DMS53 (cell line): ENCODE measurements at regions not wholly inside any gene's neighbourhood (a gene's known extent, or its start where the extent isn't known, plus 50 kb on each side); places are given as distances from the start of the nearest gene placed in this dataset.
"Not testable (repeated sequence)": the region's sequence is repeated elsewhere in the genome, so short reads cannot be mapped to it uniquely, and the experiment has no call there.

Experiments
- DNase-seq: peaks from one replicate; lab custom pipeline; 2025; lab: John Stamatoyannopoulos, UW

DNA sequence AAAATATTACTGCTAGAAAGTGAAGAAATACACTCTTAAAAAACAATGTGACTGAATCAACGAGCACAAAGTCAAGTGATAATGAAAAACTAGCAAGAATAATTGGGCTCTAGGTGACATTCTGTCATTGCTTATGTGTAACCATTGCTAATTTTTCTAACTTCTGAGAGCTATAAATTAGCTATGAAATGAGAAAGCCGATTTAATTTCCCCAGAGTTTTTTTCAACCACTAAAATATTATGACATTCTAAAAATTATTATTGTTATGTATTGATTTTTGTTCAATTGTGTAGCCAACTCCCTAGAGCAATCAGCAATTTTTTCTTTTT lies 458.6 kb upstream of the ATXN8OS start:
- DNase-seq, result no peak

DNA sequence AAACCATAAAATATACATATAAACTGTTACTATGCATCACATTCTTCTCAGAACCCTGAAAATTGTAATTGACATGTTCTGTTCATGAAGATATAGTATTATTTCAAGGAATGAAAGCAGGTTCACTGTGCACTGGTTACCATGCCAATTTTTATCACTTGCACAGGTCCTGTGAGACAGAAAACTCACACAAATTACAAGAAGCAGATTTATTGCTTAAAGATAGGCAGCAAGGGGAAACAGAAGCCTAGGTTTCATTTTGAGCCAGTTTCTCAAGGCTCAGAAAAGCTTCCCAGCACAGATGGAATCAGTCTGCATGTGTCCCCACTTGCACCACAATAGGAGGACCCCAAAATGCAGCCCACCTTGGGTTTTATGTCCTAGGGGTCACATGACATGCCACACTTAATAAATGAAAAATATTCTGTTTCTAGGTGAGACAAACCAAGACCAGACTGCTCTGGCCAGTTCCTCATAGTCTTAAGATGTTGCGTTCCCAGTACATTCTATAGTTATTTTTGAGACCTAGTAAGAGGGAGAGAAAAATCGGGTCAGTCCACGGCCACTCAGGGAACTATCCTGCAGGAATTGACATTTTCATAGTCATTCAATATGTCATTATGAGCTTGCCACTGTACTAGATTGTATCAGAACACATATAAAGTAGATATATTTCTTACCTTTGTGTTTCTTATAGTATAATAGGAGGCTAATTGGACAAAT lies 459.1 kb upstream of the ATXN8OS start:
- no peak for DNase-seq

DNA sequence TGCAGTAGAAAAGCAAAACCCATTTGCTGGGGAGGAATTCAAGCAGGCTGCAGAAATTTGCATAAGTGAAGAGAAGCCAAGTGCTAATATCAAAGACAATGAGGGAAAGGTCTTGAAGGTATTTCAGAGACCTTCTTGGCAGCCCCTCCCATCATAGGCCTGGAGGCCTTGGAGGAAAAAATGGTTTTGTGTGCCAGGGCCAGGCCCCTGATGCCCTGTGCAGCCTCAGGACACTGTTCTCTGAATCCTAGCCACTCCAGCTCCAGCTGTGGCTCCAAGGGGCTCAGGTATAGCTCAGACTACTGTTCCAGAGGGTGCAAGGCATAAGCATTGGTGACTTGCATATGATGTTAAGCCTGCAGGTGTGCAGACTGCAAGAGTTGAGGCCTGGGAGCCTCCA lies 463.2 kb upstream of the ATXN8OS start:
- no peak for DNase-seq

DNA sequence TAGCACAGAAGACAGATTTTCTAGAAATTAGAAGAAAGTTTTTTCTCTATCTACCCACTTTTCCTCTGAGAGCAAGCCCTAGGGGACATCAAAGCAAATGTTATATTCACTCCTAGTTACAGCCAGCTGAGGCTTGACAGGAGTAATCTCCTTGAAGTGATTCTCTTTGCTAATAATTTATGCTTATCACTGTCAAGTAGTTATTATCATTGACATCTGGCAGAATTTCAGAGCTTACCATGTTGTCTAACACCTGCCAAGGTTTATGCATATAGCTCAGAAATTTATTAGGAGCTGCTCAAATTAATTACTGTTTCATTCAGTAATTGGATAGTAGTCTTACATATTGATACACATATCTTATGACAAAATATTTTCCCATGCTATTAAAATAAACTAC lies 465.9 kb upstream of the ATXN8OS start:
- DNase-seq, result no peak

DNA sequence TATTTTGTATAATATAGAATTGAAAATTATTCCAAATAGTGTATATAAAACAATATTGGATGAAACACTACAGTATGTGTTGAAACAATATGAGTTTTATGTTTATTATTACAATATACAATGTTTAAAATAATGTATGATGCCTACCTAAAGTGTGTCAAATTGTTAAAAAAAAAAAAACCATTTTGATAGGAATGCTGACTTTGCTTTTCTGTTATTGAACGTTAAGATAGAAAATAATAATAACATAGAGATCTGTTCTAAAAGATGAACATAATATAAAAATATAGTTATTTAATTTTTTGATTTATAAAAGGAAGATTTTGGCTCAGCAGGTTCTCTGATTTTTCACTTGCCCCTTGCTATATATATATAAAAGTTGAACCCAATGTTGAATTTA lies 474.6 kb upstream of the ATXN8OS start:
- no peak for DNase-seq

DNA sequence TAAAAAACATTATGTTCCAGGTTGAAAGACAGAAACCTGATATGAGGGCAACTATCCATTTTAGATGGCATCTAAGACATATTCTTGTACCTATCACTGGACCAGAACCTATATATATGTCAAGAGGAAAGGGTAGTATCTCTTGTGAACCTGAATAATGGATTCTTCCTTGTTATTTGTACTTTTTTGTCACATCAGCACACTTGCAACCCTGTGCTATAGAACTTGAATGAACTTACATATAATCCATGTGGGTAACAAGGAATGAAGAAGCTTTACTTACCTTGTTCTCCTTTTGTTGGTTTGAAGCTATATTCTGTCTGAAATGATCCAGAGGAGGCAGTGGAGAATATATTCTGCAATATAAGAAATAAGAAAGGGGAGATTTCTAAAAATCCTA lies 483.7 kb upstream of the ATXN8OS start:
- no peak for DNase-seq

DNA sequence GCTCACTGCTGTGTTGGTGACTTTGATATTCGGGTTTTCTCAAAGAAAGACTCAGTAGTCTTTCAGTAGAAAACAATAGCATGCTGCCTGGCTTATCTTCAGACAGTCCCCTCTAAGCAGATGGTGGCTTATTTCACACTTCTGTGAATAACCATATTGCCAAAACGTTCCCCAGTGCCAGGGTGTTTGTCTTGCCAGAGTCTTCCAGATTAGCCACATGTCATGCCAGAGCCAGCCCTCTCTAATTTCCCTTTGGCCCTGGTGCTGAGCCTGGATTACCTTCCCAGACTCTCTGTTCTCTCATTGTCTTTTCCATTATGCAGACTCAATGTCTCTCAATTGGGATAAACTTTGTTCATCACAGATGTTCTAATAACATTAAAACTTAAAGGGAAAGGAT lies 488.0 kb upstream of the ATXN8OS start:
- no peak for DNase-seq

DNA sequence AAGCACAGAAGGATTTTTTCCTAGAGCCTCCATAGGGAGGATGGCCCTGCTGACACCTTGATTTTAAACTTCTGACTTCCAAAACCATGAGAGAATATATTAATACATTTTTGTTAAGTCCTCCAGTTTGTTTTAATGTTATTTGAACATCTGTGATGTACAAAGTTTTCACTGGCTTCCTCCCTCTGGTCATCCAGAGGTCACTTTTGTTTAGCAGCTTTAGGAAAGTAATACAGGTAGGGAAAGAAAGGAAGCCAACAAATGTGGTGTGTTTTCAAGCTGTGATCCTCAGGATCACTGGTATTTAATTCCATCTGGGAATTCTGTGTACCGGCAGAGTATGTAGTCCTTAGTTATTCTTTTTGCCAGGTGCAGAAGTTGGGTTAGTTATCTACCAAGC lies 488.8 kb upstream of the ATXN8OS start:
- no peak for DNase-seq

DNA sequence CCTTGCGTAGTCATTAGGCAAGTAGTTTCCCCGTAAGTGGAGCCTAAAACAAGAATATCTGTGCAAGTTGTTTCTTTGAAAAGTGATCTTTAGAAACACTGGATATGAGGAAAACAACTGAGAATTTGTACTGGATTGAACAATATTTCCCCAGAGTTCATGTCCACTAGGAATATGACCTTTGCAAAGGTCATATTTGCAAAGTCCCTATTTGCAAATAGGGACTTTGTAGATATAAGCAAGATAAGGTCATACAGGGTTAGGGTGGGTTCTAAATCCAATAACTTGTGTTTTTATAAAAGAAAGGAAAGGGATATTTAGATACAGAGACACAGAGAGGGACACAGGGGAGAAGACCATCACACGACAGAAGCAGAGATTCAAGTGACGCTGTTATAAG lies 489.2 kb upstream of the ATXN8OS start:
- DNase-seq, result no peak

DNA sequence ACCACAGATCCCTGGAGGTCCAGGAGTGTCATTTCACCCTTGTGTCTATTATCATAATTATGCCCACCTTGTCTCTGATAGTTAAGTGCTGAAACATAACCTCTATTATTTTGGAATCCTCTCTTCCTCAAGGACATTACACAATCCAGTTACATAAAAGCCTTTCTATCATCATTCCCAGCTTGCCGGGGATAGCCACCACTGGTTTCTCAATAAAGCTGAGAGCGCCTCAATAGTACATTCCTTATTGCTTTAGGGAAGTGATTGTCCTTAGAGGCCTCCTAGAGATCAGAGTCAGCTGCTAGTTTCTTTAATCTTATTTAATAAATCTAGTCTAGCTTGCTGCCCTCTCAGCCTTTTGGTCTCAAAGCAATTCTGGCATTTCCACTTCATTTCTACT lies 490.0 kb upstream of the ATXN8OS start:
- DNase-seq, result no peak

DNA sequence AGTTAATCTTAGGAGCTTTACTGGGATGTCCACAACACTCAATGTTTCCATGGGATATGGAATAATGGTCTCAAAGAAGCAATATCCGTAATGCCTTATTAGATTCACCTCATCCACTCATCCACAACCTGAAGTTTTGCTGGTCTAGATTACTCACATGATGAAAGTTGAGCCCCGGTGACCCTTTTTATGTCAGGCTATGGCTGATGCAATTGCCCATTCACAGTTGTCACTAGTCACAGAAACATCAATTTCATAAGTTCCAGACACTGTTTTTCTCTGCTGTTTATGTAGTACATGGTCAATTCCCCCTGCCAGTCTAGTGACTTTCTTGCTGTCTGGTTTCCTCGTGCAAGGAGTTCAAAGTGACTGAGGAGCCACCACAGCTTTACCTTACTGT lies 491.2 kb upstream of the ATXN8OS start:
- DNase-seq, result no peak

DNA sequence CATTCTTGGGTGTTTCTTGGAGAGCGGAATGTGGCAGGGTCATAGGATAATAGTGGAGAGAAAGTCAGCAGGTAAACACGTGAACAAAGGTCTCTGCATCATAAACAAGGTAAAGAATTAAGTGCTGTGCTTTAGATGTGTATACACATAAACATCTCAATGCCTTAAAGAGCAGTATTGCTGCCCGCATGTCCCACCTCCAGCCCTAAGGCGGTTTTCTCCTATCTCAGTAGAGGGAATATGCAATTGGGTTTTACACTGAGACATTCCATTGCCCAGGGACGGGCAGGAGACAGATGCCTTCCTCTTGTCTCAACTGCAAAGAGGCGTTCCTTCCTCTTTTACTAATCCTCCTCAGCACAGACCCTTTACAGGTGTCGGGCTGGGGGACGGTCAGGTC lies 492.6 kb upstream of the ATXN8OS start:
- not testable (repeated sequence) for DNase-seq

DNA sequence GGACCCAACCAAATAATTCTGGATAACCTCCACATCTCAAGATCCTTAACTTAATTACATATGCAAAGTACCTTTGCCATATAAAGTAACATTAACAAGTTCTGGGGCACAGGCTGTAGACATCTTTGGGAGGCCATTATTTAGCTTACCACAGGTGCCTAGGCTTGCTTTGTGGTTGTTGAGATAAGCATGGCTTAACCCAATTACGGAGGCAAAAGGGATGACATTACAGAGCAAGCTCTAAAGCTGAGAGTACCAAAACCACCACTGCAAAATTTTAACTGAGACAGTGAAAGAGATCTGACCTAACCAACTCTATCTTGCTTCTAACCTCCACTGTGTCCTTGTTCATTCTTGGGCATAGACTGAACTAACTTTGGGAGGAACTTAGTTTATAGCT lies 502.9 kb upstream of the ATXN8OS start:
- no peak for DNase-seq

DNA sequence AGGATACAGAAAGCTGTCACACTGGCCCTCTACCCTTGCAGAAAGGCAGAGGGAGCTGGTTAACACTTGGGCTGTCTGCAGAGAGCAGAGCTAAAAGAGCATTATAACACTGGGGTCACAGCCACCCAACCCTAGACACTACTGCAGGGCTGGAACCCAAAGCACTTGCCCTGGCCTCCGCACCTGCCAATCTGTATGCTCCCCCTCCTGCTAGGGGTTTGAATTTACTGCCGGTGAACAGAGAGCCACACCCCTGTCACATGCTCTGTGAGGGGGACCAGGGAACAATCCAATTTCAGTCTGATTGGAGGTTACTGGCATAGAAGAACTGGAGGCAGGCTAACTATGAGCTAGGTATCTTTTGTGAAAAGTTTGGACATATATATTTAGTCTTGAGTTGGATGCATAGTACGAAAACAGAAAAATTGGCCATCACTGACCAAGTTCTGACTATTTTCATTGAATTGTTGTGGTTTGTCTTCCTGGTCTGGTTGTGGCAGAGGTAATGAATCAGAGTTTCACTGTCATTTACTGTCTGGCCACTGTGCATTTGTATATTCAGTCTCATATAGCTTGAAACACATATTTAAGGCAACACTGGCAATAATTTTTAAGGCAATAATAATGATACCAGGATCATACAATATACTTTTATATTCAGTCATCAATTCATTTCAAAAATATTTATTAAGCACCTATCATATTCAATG lies 504.3 kb upstream of the ATXN8OS start:
- DNase-seq, result no peak

DNA sequence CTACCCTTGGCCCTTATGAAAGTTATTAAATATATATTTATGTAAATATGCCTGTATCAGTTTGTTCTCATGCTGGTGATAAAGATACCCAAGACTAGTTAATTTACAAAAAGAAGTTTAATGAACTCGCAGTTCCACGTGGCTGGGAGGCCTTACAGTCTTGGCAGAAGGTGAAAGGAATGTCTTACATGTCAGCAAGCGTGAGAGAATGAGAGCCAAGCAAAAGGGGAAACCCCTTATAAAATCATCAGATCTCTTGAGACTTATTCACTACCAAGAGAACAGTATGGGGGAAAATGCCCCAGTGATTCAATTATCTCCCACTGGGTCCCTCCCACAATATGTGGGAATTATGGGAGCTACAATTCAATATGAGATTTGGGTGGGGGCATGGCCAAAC lies 506.0 kb upstream of the ATXN8OS start:
- DNase-seq, result no peak

DNA sequence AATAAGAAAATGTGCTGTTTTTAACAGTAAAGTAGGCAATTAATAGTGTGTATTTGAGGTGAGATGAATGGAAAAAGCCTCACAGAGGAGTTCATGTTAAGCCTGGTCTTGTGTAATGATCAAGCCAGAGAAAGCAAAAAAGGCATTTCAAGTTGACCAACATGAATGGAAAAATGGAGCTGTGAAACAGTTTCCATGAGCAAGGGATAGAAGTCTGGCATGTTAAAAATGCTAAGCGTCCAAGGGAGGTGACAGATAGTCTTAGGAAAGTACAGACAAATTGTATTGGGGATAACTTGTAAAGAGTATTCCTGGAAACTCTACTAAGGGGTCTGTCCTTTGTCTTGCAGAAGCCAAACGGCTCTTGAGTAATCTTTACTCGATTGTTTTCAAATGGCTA lies 506.8 kb upstream of the ATXN8OS start:
- DNase-seq, result no peak

DNA sequence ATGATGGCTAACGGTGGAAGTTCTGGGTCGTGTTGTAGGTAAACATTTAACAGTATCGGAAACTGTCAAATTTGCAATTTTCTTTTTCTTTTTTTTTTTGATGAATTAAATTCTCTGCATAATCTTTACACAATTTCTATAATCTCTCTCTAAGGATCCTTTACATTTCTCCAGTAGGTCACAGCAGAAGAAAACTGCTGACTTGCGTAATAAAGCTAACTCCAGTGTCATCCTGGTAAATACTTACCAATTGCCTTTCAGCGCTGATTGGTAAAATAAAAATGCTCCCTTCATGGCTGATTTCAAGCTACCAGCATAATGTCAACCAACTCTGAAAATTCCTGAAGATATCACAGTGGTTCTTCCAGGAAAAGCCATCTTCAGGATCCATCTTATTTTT lies 510.5 kb upstream of the ATXN8OS start:
- no peak for DNase-seq

DNA sequence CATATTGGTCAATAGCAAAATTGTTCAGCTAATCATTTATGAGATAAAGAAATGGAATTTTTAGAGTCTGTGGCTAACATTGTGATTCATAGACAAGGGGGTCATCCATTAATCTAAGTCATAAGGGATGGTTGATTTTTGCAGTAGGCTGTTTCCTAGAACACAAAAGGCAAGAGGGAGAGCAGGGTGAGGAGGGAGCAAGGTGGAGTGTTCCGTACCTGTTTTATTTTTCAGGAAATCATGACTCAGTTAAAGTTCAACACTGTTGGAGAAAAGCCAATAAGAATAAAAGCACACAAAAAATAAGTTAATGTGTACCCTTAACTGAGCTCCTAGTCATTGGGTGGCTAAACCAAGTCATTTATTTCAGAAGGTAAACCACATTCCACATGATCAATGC lies 512.4 kb upstream of the ATXN8OS start:
- DNase-seq, result no peak

DNA sequence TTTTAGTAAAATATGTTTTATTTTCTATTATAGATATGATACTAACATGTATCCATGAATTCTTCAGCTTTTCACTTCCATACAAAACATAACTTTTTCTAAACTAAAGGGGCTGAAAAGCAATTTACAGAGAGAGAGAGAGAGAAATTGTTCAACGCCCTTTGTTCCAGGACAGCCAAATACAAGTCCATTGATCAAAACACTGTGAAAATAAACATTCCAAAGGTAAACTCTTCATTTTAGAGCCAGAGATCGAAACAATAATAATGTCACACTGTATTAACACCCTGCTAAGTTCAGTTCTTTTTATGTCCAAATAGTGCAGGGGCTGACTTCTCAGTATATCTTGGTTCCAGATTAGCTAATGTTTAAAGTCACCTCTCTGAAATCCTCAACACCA lies 516.2 kb upstream of the ATXN8OS start:
- DNase-seq, result no peak

DNA sequence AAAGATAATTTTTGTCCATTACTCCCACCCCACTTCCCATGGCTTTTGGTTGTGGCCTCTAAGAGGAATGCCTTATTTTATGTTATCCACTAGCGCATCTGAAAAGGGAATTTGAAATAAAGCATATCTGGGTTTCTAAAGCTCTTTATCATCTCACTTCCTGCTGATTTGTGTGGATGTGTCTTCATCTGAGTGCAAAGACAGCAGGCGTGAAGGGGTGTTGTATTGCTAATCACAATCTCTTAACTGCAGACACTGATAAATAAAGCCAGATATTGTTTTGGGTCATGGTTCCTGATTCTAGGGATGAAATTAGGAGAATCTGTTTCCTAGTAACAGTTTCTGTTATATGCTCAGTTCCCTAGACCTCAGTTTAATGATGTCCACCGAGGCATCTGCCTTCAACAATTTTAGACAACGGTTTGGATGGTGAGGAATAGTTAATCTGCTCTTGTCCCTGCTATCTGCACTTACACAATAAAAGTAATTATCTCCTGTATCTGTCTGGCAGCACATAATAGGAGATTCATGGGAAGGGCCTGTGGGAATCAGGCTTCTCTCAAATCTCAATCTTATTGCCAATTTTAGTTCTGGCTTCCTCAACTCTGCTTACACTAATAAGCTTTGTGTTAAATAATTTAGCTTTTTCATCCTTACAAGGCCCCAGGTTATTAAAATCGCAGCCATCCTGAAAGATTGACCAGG lies 517.9 kb upstream of the ATXN8OS start:
- no peak for DNase-seq

DNA sequence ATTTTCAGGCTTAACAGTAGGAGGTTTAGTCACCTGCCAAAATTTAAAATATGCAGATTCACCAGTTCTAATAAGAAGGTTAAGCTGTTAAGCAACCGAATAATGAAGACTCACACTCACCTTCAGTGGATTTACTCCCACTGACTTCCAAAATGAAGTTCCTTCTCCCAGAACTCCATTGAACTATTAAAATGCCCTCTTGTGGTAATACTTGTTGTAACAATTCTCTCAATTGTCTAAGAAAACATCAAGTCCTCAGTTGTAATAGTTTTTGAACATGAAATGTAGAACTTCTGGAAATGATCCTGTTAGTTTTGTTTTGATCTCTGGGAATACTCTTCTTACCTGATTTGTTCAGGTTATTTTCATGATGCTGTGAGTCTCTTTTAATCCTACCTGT lies 522.0 kb upstream of the ATXN8OS start:
- DNase-seq, result no peak

DNA sequence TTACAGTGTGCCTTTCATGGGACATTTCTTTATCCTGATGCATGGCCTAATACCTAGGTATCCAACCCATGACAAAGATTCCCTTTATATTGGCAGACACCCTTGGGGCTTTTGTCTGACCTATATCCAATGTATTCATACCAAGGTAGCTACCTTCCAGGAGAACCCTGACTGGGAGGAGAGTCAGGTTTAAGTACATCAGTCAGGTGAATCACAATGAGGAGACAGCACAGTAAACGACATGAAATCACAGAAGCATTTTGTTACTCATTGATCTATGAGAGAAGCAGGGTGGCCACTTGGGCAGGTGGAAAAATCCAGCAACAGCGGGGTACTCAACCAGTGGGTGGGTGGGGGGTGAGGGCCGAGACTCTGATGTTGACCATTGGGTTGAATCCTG lies 527.4 kb upstream of the ATXN8OS start:
- DNase-seq, result no peak

DNA sequence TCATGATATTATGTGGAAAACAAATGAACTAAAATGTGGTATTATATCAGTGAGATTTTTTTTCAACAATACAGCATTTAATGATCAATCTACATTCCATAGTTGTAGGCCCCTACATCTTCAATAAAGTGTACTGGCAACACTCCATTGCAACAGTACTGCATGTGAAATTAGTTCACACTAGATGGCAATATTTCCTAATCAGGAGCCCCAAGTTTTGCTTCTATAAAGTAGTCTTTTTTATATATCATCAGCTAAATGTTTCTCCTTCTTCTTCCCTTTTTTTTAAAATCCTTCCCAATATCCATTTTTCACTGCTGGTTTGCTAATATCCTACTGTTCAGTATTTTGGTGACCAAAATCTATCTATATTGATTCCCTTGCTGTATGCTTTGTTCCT lies 528.3 kb upstream of the ATXN8OS start:
- peak; percentile 3 for DNase-seq
